GM12891 (cell line): ENCODE measurements at regions not wholly inside any gene's neighbourhood (a gene's known extent, or its start where the extent isn't known, plus 50 kb on each side); places are given as distances from the start of the nearest gene placed in this dataset.

Experiments
- POLR2A ChIP-seq: IDR thresholded peaks from 2 replicates; pipeline ENCODE4 v1.6.1; 2011; ENCODE audit warnings: low read depth, low read length, control low read depth
- POLR2AphosphoS5 ChIP-seq: IDR thresholded peaks from 2 replicates; pipeline ENCODE4 v1.6.1; 2011; ENCODE audit warnings: low read depth, low read length, control low read depth
- SPI1 ChIP-seq: IDR thresholded peaks from 2 replicates; pipeline ENCODE4 v1.6.1; 2011; ENCODE audit warnings: low read depth, low read length, control low read depth
- TAF1 ChIP-seq: IDR thresholded peaks from 2 replicates; pipeline ENCODE4 v1.6.1; 2011; ENCODE audit warnings: low read depth, low read length, control low read depth

- TF ChIP-seq POLR2AphosphoS5 (no peak), POLR2A (no peak), TAF1 (no peak), SPI1 (no peak)
Measured at GRCh38 chr18:30034818-30035217, 1007.7 kb downstream of the DSC3 start.
